ENCODE measurements at regions not wholly inside any gene's neighbourhood (a gene's known extent, or its start where the extent isn't known, plus 50 kb on each side); places are given as distances from the start of the nearest gene placed in this dataset.
A peak's percentile ranks its signal among the peaks of the same experiment; 100 is the strongest.
"Not testable (repeated sequence)": the region's sequence is repeated elsewhere in the genome, so short reads cannot be mapped to it uniquely, and the experiment has no call there.

DNA sequence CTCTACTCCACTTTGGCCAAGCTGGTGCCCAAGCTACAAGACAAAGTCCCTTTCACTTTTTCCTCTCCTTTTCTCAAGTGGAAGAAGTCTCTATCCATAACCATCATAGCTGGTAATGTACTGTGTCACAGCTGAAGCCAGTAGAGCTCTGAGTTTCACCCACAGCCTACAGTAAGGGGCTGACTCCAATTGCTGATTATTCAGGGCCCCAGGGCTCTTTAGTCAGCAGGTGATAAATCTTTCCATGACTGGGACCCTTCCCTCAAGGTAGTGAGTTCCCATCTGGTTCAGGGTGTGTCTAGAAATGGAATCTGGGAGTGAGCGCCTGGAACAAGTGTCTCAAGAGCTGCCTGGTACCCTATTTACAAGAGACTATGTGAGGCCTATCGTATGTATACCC, 436.0 kb upstream of the CA10 start:
- DNase-seq (ENCODE audit: low spot score): no peak

DNA sequence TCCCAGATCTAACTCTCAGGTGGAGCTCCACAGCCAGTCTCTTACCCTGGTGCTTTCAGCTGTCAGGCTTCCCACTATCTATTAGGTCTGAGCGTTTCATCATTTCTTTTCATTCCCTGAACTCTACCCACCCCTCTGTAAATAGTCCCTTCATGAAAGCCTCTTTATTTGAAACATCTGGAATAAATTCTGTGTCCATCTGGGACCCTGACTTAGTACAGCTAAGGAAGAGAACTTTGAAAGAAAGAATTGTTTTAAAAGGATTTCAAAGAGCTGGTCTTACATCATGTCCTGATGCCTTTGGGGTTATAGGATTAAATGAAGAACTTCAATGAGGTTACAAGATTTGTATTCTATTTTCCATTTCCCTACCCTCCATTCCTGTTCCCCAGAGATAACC, 388.5 kb upstream of the CA10 start:
- no peak for DNase-seq (ENCODE audit: low spot score)

DNA sequence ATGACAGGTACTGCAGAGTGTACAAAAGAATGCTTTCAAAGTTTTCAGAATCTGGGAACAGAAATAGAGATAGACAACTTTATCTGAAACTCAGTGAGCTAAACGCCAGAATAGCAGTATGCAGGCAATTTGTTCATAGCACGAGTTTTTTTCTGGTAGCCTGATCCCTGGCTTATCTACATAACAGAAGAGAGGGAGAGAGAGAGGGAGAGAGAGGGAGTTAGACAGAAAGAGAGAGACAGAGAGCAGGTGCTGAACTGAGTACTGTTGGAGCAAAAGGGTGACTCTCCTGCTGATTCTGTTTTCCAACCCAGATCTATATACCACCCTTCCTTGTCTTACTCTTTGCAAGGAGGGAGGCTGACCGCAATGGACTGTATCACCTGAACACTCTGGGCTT, 388.0 kb upstream of the CA10 start:
- no peak for DNase-seq (ENCODE audit: low spot score)

DNA sequence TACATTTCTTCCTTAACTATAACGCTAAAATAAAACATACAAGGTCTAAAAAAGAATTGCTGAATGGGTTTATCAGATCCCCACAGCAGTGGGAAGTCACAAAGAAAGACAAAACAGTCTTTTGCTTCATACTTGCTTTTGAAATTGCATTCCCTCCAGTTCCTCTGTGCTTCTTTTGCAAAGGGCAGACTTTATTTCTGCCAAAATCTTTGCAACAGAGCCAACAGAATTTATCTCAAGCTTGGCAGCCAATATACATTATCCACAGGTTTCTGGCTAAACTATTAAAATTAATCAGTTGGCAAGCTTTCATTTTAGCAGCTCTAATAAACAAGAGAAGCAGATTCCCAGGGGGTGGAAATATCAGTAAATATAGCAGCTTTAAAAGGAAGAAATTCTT, 378.9 kb upstream of the CA10 start:
- DNase-seq (ENCODE audit: low spot score): no peak

DNA sequence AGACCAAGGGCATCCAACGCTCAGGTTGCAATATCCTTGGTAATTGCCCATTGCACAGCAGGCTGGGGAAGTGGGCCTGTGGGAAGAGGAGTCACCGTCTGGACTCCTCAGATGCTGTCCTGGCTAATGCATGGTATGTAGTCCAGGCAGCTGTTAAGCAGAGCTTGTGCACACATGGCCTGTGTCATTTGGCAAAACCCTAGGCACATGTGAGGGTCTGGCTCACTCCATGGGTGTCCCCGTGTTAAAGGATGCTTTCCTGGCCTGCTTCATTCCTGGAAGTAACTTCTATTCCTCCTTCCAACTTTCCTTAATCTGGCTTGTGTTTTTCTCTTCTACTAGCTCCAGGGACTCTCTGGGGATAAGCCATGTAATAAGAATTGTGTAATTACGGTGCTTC, 378.0 kb upstream of the CA10 start:
- peak; percentile 52 for DNase-seq (ENCODE audit: low spot score)

DNA sequence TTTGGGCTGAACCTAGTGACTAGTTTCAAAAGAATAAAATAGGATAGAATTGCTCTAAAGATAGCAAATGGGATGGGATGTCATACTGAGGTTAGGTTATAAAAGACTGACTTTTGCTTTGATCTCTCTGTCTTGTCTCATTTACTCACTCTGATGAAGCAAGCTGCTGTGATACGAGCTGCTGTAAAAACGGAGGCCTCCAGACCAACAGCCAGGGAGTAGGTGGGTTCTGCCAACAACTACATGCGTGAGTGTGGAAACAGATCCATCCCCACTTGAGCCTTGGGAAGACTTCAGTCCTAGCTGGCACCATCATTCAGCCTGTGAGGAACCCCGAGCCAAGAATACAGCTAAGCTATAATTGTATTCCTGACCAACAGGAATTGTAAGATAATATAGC, 373.9 kb upstream of the CA10 start:
- DNase-seq (ENCODE audit: low spot score): no peak

DNA sequence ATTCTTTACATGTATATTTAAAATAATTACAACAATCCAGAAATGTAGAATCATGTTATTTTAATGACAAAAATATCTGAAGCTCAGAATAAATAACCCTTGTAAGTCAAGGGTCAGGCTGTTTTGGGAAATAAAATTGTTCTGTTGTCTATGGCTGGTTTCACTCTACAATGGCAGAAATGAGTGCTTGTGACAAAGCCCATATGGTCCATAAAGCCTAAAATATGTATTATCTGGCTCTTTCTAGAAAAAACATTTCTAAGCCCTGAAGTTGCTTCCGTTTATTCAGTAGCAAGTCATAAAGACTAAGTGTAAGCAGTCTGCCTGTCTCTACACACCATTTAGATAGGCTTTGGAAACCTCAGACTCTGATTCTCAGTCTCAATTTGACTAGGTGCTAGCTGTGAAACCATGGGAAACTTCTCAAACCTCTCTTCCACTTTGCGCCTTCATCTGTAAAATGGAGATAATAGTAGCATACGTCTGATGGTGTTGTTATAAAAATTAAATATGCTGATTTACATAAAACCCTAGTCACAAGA, 365.7 kb upstream of the CA10 start:
- no peak for DNase-seq (ENCODE audit: low spot score)

DNA sequence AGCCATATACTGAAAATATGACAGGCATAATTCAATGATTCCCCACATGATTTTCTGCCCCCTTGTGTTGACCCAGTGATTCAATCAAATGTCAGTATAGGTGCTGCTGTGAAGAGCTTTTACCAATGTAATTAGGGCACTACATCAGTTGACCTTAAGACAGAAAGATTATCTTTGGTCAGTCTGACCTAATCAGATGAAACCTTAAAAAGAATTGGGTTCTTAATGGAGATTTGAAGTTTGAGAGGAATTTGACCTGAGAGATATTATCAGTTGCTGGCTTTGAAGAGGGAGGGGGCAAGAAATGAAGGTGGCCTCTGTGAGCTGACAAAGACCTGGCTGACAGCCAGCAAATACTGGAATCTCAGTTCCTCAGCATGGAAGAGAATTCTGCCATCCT, 358.7 kb upstream of the CA10 start:
- DNase-seq (ENCODE audit: low spot score): no peak

DNA sequence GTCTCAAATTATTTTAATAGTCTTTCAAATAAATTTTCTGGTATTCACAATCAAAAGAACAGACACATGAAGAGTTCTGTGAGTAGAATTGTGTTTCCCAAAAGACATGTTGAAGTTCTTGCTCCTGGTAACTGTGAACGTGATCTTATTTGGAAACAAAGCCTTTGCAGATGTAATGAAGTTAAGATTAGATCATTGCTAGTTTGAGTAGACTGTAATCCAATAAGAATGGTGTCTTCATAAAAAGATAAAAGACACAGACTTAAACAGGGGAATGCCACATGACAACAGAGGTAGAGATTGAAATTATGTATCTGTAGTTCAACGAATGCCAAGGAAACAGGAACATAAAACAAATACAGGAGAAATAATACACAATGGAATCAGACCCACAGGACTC, 357.4 kb upstream of the CA10 start:
- no peak for DNase-seq (ENCODE audit: low spot score)

DNA sequence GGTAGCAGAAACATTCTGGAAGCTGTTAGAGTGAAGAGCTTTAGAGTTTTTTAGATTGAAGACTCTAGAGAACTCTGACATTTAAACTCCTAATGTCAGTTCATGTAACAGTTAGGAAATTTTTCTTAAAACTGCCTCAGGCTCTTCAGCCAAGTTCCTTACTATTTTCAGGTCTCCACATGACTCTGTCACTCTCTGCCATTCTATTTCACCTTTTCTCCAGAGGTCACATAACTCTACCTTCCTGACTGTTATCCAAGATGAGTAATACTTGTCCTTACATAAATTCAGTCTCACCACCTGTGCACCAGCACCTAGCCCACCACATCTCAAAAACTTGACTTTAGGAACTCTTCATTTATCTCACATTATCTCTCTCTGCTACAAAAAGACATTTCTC, 347.1 kb upstream of the CA10 start:
- no peak for DNase-seq (ENCODE audit: low spot score)

DNA sequence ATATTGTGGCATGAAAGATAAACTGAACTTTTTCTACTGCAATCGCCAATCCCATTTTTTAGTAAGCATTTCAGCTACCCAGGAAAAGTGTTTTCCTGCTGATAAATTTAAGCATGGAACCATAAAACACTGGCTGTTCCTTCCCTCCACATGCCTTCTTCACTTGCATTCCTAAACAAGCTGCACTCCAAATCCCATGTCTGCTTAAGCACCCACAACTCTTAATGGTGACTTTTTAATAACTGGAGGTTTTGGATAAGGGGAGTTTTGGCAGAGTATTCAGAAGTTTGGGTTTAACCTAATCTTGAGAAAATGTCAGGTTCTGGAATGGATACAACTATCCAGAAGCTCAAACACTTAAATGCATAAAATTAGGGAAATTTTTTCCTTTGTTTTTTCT, 345.6 kb upstream of the CA10 start:
- DNase-seq (ENCODE audit: low spot score): no peak

DNA sequence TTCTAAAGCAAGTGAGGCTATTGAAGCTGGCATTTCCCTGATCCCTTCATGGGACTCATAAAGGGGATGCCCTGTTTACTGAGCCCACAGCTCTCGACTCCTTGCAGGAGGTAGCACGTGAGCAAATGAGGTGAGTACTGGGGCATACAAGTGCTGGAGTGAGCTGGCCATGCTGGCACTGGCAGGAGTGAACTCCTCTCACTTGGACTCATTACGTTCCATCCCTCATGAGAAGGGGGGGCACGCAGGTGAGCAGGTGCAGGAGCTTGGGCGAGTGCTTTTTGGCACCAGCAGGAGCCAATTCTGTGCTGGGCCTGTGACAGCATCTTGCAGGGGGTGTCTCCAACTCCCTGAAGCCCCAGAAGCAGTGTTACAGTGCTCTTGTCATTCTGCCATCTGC, 337.1 kb upstream of the CA10 start:
- no peak for DNase-seq (ENCODE audit: low spot score)

DNA sequence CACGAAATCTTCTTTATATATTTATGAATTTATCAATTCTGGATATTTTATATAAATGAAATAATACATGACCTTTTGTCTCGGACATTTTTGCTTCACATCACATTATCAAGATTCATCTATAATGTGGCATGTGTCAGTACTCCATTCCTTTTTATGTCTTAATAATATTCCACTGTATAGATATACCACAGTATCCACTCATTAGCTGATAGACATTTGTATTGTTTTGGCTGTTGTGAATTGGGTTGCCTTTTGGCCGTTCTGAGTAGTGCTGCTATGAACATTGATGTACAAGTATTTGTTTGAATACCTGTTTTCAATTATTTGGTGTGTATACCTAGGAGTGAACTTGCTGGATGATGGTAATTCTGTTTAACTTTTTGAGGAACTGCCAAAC, 323.8 kb upstream of the CA10 start:
- DNase-seq (ENCODE audit: low spot score): no peak

DNA sequence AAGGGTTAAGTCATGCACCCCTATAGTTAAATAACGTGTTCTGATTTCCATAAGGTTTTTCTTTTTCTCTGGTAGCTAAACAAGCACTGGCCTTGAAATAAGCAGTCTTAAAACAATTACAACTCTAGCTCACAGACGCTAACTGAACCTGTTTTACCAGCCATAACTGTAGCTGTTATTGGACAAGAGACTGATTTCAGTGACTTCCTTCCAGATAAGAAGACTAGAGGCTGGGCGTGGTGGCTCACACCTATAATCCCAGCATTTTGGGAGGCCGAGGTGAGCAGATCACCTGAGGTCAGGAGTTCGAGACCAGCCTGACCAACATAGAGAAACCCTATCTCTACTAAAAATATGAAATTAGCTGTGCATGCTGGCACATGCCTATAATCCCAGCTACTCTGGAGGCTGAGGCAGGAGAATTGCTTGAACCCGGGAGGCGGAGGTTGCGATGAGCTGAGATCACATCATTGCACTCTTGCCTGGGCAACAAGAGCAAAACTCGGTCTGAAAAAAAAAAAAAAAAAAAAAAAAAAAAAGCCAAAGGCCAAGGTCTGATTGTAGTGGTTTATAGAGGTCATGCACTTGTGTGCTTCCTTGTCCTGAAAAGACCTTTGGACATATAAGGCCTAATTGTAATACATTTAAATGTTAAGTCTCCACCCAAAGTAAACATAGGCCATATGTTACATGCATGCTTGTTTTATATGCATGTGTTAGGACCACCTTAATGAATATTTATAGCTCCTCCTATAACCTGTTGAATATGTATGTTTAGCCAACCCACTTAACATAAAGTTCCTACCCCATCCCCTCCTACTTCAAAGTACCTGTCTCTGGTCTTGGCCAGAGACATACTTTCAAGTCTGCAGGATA, 319.5 kb upstream of the CA10 start:
- DNase-seq (ENCODE audit: low spot score): no peak

DNA sequence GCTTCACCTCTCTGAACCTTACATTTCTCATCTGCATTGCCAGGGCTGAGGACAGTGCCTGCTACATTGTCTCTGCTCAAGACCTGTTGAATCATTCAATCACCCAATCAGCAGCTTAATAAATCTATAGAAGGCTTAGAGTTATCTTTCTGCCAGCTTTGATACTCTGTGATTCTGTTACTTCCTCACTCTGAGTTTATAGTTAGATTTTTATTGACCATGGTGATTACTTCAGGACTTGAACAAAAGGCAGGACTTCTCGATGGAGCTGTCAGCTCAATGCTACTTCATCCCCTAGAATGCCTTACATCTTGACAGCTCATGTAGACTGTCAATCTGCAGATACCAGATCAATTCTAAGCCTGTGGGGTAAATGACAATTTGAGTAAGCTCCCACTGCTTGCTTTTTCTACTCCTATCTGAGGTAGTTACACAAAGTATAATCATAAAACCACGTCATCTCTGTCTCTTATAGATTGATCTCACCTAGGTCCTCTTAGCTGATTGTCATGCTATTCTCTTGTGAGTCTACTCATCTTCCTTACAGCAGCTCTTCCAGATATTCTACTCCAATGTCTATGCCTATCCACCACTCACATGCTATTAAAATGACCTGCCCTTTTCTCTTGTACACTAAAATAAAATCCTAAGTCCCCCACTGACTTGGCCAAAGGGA, 318.3 kb upstream of the CA10 start:
- DNase-seq (ENCODE audit: low spot score): no peak

DNA sequence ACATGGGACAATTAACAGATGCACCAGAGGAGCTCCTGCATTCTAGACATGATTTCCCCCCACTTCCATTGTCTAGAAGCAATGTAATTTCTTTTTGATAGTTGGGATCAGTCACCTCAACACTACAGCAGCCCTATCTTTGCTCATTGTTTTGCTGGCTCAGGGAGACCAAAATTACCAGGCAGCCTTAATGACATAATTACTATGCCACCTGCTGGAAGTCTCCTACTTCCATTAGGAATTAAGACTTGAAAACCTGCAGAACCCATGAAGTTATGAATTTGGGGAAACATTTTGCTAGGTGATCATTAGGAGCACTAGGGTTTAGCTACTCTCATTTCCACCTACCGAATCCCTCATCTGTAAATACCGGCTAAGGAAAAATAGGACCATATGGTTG, 312.0 kb upstream of the CA10 start:
- no peak for DNase-seq (ENCODE audit: low spot score)

DNA sequence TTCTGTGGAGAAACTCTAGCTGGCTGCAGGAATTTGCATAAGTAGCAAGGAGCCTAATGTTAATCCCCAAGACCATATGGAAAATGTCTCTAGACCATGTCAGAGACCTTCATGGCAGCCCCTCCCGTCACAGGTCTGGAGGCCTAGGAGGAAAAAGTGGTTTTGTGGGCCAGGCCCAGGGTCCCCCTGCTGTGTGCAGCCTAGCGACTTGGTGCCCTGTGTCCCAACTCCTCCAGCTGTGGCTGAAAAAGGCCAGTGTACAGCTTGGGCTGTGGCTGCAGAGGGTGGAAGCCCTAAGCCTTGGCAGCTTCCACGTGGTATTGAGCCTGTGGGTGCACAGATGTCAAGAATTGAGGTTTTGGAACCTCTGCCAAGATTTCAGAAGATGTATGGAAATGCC, 306.9 kb upstream of the CA10 start:
- DNase-seq (ENCODE audit: low spot score): no peak

DNA sequence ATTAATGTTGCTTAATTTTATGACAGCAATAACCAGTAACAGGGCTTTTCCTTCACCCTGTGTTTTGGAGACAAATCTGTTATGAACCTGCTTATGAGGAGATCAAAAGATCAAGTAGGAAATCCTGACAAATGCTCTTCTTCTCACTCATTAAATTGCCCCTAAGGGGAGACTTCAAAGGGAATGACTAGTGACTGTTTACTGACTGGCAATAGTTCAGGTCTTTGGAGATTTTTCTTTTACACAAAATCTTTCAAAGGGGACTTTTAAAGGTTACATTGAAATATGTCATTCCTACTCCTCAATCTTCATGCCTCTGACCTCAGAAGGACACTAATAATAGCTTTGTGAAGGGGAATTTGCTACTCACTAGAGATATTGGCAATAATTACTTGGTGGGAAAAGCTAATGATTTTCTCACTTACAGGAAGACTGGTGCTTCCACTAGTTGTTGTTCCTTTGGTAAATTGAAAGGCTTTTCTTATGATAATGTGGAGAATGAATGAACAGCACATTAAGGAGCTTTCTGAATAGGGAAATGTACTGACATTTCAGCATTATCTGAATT, 292.9 kb upstream of the CA10 start:
- DNase-seq (ENCODE audit: low spot score): no peak

DNA sequence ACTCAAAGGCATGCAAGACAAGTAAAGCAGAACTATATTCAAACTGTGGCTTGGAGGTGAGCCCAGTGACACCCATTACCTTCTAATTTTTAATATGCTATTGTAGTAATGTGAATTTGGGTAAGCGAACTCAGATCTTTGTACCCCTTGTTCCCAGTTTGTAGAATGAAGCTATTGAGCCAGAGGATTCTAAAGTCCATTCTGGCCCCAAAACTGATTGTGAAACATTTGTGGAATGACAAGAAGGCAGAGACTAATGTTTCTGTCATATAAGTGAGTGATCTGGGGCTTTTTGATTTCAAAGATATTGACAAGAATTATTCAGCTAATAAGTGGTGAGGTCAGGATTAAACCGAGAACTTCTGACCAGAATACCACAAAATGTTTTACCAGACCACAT, 283.8 kb upstream of the CA10 start:
- no peak for DNase-seq (ENCODE audit: low spot score)

DNA sequence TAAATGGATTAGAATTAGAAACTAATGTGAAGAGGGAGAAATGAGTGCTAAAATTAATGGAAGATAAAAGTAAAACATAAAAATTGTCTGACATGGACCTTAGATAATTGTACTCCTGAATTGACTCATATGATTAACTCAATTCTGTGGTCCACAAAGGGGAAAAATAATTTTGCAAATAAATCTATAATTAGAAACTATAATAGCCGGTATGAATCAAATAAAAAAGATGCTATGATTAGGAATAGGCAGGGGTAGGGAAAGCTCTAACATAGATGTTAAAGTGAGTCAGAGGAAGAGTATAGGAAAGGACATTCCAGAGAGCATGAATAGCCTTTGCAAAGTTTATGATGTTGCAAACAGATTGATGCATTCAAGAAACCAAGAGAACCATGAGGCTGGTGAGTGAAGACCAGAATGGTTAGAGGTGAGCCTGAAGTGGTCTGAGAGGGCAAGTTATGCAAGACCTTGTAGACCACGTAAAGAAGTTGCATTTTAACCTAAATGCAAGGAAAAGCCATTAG, 262.1 kb upstream of the CA10 start:
- DNase-seq (ENCODE audit: low spot score): no peak

DNA sequence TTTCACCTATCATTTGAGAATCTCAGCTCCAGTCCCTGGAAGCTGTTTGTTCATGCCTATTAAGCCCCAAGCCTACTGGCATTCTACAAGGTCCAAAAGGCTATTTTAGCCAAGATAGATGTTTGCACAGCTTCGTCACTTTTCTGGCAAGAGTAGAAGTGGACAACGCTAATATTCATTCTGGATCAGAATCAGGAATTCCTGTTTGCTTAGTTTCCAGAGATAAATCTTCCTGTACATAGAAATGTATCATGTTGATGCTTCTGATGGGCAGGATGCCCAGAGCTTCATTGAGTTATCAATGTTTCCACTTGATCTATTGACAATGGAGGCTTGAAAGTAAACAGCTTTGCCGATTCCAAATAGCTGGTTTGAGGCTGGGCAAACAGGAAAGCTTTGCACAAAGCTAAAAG, 260.7 kb upstream of the CA10 start:
- peak; percentile 90 for DNase-seq (ENCODE audit: low spot score)

DNA sequence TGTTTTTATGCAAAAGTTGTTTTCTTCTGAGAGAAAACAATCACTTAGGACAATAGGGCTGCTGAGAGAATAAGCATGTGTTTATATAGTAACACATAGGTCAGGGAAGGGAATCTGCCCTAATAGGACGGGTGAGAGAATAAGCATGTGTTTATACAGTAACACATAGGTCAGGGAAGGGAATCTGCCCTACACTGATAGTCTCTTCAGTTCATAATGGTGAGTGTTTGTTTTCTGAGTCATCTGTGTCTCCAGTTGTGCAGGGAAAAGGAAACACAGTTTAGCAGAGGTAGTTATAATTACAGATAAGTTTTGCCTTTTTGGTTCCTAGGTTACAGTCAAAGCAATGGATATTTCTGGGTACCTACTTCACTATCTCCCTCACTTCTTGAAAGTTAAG, 252.3 kb upstream of the CA10 start:
- no peak for DNase-seq (ENCODE audit: low spot score)

DNA sequence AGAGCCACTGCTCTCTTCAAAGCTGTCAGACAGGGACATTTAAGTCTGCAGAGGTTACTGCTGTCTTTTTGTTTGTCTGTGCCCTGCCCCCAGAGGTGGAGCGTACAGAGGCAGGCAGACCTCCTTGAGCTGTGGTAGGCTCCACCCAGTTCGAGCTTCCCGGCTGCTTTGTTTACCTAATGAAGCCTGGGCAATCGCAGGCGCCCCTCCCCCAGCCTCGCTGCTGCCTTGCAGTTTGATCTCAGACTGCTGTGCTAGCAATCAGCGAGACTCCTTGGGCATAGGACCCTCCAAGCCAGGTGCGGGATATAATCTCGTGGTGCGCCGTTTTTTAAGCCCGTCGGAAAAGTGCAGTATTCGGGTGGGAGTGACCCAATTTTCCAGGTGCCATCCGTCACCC, 250.7 kb upstream of the CA10 start:
- not testable (repeated sequence) for DNase-seq (ENCODE audit: low spot score)

Measured in mucosa of gallbladder (tissue), 1 donor.